PC-3 (cell line): ENCODE measurements at regions not wholly inside any gene's neighbourhood (a gene's known extent, or its start where the extent isn't known, plus 50 kb on each side); places are given as distances from the start of the nearest gene placed in this dataset.

ENCODE experiments used
- ATAC-seq: fragments of 200-7000 bp; cut with Tn5 transposase; 2 replicates; pipeline ENCODE4 v1.9.1; 2020; ENCODE audit warnings: mild to moderate bottlenecking, moderate library complexity
- BruUV-seq: library from RNA; stranded (reverse); fragments of 400-500 nt; replicated peaks from 2 replicates; lab custom pipeline; 2021; lab: Mats Ljungman, UMichigan
- CTCF ChIA-PET: fragments of 300-600 bp; sonication (Branson Sonifier 250); formaldehyde crosslinking; loops from one replicate; lab custom pipeline; 2022; ENCODE audit warnings: antibody characterized with exemption; lab: Charles Lee
- POLR2A ChIA-PET: fragments of 300-600 bp; sonication (Branson Sonifier 250); formaldehyde crosslinking; loops from one replicate; lab custom pipeline; 2022; ENCODE audit warnings: antibody characterized with exemption; ENCODE audit not compliant: unreplicated experiment; lab: Charles Lee
- DNase-seq: peaks from one replicate; pipeline ENCODE4 v3.0.0-alpha.2; 2015
- H2AFZ ChIP-seq: fragments of 300-600 bp; sonication (generic); 2 replicates; pipeline ENCODE4 v1.6.0; 2016; ENCODE audit warnings: antibody characterized with exemption, low read length
- H3F3A ChIP-seq: fragments of 300-600 bp; sonication (generic); one replicate; pipeline ENCODE4 v1.6.0; 2017; ENCODE audit warnings: antibody characterized with exemption, low read length, control low read depth, mild to moderate bottlenecking; ENCODE audit not compliant: unreplicated experiment
- H3K27ac ChIP-seq: fragments of 300-600 bp; sonication (generic); 2 replicates; pipeline ENCODE4 v1.5.1; 2016; ENCODE audit warnings: mild to moderate bottlenecking, low read length
- H3K27me3 ChIP-seq: fragments of 300-600 bp; sonication (generic); 2 replicates; pipeline ENCODE4 v1.6.1; 2016; ENCODE audit warnings: low read length, mixed read lengths
- H3K36me3 ChIP-seq: fragments of 300-600 bp; sonication (generic); 2 replicates; pipeline ENCODE4 v1.6.1; 2016; ENCODE audit warnings: low read depth, mixed run types, low read length, mixed read lengths
- H3K4me1 ChIP-seq: fragments of 300-600 bp; sonication (generic); 2 replicates; pipeline ENCODE4 v1.5.1; 2016; ENCODE audit warnings: low read length; ENCODE audit not compliant: insufficient read depth
- H3K4me2 ChIP-seq: fragments of 300-600 bp; sonication (generic); 2 replicates; pipeline ENCODE4 v1.6.0; 2016; ENCODE audit warnings: low read length
- H3K4me3 ChIP-seq: fragments of 300-600 bp; sonication (generic); 2 replicates; pipeline ENCODE4 v1.5.1; 2016; ENCODE audit warnings: mild to moderate bottlenecking, low read length, mixed read lengths
- H3K79me2 ChIP-seq: fragments of 300-600 bp; sonication (generic); 2 replicates; pipeline ENCODE4 v1.6.1; 2017; ENCODE audit warnings: low read length, mixed read lengths
- H3K9ac ChIP-seq: fragments of 300-600 bp; sonication (generic); 2 replicates; pipeline ENCODE4 v1.6.0; 2016; ENCODE audit warnings: mild to moderate bottlenecking, low read length
- H3K9me2 ChIP-seq: fragments of 300-600 bp; sonication (generic); replicated peaks from 2 replicates; pipeline ENCODE4 v1.6.1; 2016; ENCODE audit warnings: mixed run types, low read length, mixed read lengths
- H3K9me3 ChIP-seq: fragments of 300-600 bp; sonication (generic); 2 replicates; pipeline ENCODE4 v1.6.1; 2016; ENCODE audit warnings: low read length, mixed read lengths
- H4K20me1 ChIP-seq: fragments of 300-600 bp; sonication (generic); 2 replicates; pipeline ENCODE4 v1.6.1; 2016; ENCODE audit warnings: low read length, mixed read lengths
- CTCF ChIP-seq: fragments of 300-600 bp; sonication (generic); conservative IDR thresholded peaks from 2 replicates; pipeline ENCODE4 v1.5.1; 2017; ENCODE audit warnings: antibody characterized with exemption, low read depth, mild to moderate bottlenecking, low read length
- EZH2 ChIP-seq: fragments of 300-600 bp; sonication (generic); IDR thresholded peaks from one replicate; pipeline ENCODE4 v1.6.1; 2017; ENCODE audit warnings: antibody characterized with exemption, mild to moderate bottlenecking, low read length; ENCODE audit not compliant: unreplicated experiment
- EZH2phosphoT487 ChIP-seq: fragments of 300-600 bp; sonication (generic); IDR thresholded peaks from 2 replicates; pipeline ENCODE4 v1.6.1; 2018; ENCODE audit warnings: mild to moderate bottlenecking, antibody characterized with exemption, low read length, borderline replicate concordance
- intact Hi-C: fragments of 100-400 bp; cut with micrococcal nuclease; formaldehyde crosslinking; loops from 2 replicates; pipeline ENCODE4 v1.9.0; 2023

DNA sequence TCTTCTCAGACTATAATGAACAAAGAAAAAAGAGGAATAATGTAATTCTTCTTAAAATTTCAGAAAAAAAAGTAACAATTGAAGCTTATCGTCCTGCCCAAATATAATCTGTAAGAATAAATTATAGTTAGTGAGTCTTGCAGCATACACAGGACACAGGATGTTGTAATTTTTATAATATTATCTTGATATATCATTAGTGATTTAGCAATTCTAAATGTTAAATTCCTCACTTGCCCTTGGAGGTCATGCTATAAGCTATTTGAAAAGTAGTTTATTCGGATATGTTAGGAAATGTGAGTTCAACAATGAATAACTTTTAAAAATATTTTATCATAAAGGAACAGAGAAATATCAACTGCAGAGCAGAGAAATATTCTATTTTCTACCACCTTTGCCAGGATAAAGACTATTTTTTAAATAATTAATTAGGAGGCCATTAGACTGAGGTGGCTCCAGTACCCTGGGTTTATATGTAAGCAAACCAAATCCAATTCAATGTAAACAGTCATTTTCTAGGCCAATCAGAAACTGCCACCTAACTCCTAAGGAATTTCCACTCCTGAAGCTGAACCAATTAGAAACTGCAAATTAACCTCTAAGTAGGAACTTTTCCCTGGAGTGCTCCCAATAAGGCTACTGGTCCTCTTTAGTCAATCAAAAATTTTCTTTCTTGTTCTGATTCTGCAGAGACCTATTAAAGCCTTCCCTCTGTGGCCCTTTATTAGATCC lies 1109.3 kb downstream of the ROBO2 start:
- Histone ChIP-seq H3F3A (no peaks in the 10 kb centered on the region), H3K27ac (no peak overlapping the region), H3K9me3 (no peaks in the 10 kb centered on the region), H3K4me3 (no peak overlapping the region), H3K9me2 (no peaks in the 10 kb centered on the region), H3K79me2 (no peaks in the 10 kb centered on the region), H2AFZ (no peak overlapping the region), H3K4me2 (no peak overlapping the region), H3K27me3 (no peaks in the 10 kb centered on the region), H3K4me1 (peaks cover 7% of the 10 kb centered on the region), H3K9ac (no peak overlapping the region), H3K36me3 (no peaks in the 10 kb centered on the region), H4K20me1 (no peaks in the 10 kb centered on the region)
- intact Hi-C loops = no loop called here
- TF ChIP-seq EZH2 (no peak), CTCF (no peak), EZH2phosphoT487 (no peak)
- BruUV-seq = no TSS peak
- DNase-seq = peak; percentile 59
- CTCF ChIA-PET = no interaction called here
- POLR2A ChIA-PET = no interaction called here
- ATAC-seq = peak; percentile 51; the same call in 1 of the 2 replicates

GRCh38 chr3:78153973-78154372 lies 1114.1 kb downstream of the ROBO2 start:
- Histone ChIP-seq H3K36me3 (no peaks in the 10 kb centered on the region), H3K9me3 (no peaks in the 10 kb centered on the region), H3K9me2 (no peaks in the 10 kb centered on the region), H3K27ac (no peak overlapping the region), H3K27me3 (no peaks in the 10 kb centered on the region), H3K9ac (no peak overlapping the region), H3K79me2 (no peaks in the 10 kb centered on the region), H3F3A (no peaks in the 10 kb centered on the region), H3K4me1 (peaks cover 7% of the 10 kb centered on the region), H4K20me1 (no peaks in the 10 kb centered on the region), H2AFZ (no peak overlapping the region), H3K4me3 (no peak overlapping the region), H3K4me2 (no peak overlapping the region)
- POLR2A ChIA-PET = no interaction called here
- CTCF ChIA-PET = no interaction called here
- BruUV-seq = no TSS peak
- DNase-seq (no peak), ATAC-seq (no peak)
- intact Hi-C loops = no loop called here
- no peak for TF ChIP-seq EZH2
- TF ChIP-seq EZH2phosphoT487 = no peak
- no peak for TF ChIP-seq CTCF

DNA sequence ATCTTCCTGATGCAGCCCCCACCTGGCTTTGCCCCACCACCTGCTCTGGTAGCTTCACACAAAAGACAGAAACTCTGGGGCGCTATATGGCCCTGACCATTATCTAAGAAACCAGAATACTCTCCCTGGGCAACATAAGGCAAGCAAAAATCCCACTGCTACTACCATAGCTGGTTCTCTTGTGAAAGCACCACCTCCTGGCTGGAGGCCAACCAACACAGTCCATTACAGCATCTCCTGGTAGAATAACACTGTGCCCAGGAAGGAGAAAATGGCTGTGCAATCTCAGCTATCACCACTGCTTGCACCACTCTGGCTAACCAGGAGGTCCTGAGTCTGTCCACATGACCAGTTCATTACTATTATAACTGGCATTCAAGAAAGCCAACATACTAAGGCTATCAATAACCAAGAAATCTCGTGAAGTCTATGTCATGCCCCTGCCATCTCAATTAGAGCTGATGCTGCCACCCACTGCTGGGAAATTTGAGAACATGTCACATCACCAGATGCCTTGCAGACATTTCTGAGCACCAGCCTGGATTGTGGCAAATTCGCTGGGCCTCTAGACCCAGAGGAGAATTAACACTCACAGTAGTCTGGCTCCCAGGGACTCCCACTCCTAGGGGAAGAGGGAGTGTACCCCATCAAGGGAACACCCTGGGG lies 1114.8 kb downstream of the ROBO2 start:
- intact Hi-C loops = no loop called here
- H3K4me1 ChIP-seq = peaks cover under 1% of the 10 kb centered on the region; the same call in 1 of the 2 replicates
- H3K9ac ChIP-seq = no peak overlapping the region
- DNase-seq = no peak
- H3K27me3 ChIP-seq = no peaks in the 10 kb centered on the region
- H3K4me3 ChIP-seq = no peak overlapping the region
- H3K36me3 ChIP-seq = no peaks in the 10 kb centered on the region
- H3K9me3 ChIP-seq = no peaks in the 10 kb centered on the region
- H4K20me1 ChIP-seq = no peaks in the 10 kb centered on the region
- no peaks in the 10 kb centered on the region for H3K9me2 ChIP-seq
- ChIA-PET CTCF (no interaction called here), POLR2A (no interaction called here)
- TF ChIP-seq CTCF (peak; percentile 23; the same call in 1 of the 2 replicates), EZH2phosphoT487 (no peak)
- no peak overlapping the region for H3K4me2 ChIP-seq
- H2AFZ ChIP-seq = no peak overlapping the region
- peak; percentile 22; the same call in 1 of the 2 replicates for ATAC-seq
- H3F3A ChIP-seq = no peaks in the 10 kb centered on the region
- no peak overlapping the region for H3K27ac ChIP-seq
- no TSS peak for BruUV-seq
- no peaks in the 10 kb centered on the region for H3K79me2 ChIP-seq
